ENCODE measurements at regions not wholly inside any gene's neighbourhood (a gene's known extent, or its start where the extent isn't known, plus 50 kb on each side); places are given as distances from the start of the nearest gene placed in this dataset.

- DNase-seq (ENCODE audit: low read depth, low spot score), result no peak
Observed at GRCh38 chr6:94095961-94096360, 676.6 kb upstream of the EPHA7 start.

DNA sequence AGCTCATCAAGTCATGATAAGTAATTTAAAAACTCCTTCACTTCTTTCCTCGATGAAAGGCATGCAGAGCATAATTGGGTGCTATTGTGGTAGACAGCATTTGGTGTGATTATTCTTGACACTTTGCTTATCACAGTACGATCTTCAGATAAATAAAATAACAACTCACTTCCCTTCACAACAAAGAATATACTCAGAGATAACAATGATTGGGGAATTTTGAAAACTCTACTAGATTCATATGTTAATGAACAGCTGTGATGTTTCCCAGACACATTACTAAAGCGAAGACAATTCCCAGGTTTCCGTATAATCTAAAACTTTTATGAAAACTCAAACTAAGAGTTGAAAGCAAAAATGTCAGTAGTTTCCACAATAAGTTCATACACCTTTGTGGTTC, 670.6 kb upstream of the EPHA7 start:
- no peak for DNase-seq (ENCODE audit: low read depth, low spot score)

- no peak for DNase-seq (ENCODE audit: low read depth, low spot score)
Observed at GRCh38 chr6:94088870-94089269, 669.5 kb upstream of the EPHA7 start.

DNA sequence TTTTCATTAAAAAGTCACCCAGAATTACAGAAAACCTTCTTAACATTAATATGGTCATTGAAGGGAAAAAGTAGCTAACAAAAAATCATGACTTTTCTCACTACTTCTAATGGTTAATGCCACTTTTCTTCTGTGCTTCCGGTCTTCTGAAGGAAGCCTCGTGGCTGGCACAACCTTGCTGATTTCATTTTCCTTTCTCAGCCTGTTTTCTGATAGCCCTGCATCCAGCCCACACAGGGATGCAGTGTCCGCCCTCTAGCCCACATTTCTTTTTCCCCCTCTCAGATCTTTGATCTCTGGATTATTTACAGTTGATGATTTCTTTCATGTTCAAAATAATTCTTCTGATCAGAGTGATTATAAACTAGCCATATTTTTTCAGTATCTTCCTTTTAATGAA, 655.4 kb upstream of the EPHA7 start:
- no peak for DNase-seq (ENCODE audit: low read depth, low spot score)

DNA sequence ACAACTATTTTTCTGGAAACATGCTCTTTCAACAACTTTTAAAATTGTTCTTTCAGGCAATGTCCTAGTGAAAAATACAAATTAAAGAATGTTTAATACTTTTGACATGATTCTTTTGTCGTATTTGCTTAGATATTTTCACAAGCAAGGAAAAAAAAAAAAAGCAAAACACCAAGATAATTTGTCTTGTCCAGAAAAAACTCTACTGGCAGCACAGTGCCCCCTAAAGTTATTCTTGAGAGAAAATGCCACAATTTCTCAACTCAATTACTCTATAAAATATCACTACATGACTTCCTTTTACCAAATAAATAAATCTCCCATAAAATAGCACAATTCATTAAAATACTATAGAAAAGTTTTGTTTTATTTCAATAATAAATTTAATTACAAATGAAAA, 652.5 kb upstream of the EPHA7 start:
- DNase-seq (ENCODE audit: low read depth, low spot score), result no peak

- DNase-seq (ENCODE audit: low read depth, low spot score), result no peak
Observed at GRCh38 chr6:94065707-94066337, 646.5 kb upstream of the EPHA7 start.

- DNase-seq (ENCODE audit: low read depth, low spot score), result no peak
Observed at GRCh38 chr6:94052749-94053148, 633.4 kb upstream of the EPHA7 start.

DNA sequence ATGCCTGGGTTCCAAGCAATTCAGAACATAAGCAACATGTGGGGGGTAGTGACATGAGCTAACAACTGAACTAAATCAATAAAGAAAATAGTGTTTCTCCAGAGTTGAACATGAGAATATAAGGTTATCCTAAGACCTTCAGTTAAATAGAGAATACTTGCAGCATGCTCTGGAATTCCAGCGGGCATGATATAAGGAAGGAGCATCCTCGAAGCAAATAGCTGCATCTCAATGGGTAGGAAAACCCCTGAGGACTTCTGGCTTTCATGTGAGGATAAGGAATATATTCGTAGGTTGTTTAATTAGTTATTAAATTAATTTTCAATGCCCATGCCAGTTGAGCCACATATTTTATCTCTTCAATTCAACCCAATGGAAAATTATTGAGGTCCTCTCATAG, 631.2 kb upstream of the EPHA7 start:
- no peak for DNase-seq (ENCODE audit: low read depth, low spot score)

DNA sequence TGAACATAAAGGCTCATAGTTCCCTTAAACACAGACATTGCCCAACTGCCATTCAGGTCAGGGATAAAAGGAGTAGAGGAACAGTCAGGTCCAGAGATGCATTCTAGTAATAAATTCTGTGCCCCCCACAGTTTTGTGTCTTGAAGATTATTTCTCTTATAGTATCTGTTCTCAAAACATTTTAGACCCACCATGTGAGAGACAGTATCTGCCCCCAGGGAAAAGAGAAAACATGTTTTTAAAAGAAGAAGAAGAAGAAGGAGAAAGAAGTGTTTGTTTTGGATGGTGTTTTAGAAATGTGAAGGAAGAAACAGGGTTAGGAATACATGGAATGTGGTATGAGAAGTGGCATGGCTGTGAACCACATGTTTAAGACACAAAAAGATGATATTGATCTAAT, 629.6 kb upstream of the EPHA7 start:
- DNase-seq (ENCODE audit: low read depth, low spot score), result no peak

GRCh38 chr6:94045099-94045829, 625.9 kb upstream of the EPHA7 start:
- DNase-seq (ENCODE audit: low read depth, low spot score), result peak; percentile 33

GRCh38 chr6:94041945-94042709, 622.8 kb upstream of the EPHA7 start:
- DNase-seq (ENCODE audit: low read depth, low spot score), result no peak

DNA sequence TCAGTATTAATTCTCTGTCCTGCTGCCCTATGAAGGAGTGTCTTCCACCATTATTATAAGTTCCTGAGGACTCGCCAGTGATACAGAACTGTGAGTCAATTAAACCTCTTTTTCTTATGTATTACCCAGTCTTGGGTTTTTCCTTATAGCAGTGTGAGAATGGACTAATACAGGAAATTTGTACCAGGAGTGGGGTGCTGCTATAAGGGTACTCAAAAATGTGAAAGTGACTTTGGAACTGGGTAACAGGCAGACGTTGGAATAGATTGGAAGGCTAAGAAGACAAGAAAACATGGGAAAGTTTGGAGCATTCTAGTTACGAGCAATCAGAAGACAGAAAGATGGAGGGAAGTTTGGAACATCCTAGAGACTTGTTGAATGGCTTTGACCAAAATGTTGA, 616.7 kb upstream of the EPHA7 start:
- DNase-seq (ENCODE audit: low read depth, low spot score), result no peak

DNA sequence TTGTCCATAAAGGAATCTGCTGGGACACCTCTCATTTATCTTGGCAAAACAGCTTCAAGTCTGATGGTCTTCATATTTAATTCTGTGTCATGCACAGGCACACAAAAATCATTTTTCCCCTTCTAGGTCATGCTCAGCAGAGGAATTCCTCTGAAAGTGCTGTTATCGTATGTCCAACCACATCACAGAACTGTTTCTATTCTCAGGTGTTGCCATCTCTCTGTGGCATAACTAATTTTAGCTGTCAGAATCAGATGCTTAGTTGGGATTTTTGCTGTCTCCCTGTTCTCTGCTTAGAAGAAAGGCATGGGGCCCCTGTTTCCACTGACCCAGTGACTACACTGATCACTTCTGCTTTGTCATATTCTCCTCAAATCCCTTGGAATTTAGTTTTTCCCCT, 608.0 kb upstream of the EPHA7 start:
- no peak for DNase-seq (ENCODE audit: low read depth, low spot score)

GRCh38 chr6:94026575-94026974, 607.2 kb upstream of the EPHA7 start:
- DNase-seq (ENCODE audit: low read depth, low spot score), result no peak

- DNase-seq (ENCODE audit: low read depth, low spot score), result no peak
Observed at GRCh38 chr6:94005835-94006234, 586.5 kb upstream of the EPHA7 start.

DNA sequence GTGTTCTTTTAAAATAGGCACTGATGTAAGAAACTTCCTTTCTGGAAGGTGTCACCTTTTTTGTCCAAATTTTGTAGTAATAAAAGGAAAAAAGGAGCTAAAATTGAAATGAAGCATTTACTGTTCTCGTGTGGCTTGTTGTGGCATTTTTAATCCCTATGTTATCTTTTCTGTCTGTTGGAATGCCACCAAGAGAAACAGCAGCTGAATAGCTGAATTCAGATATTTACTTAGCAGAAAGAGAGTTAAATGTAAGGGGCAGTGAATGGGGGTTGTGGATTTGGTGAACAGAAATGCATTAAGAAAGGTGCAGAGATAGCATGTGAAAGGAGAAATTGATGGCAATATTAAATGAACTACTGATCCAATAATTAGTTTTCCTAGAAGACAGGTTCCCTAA, 573.6 kb upstream of the EPHA7 start:
- DNase-seq (ENCODE audit: low read depth, low spot score), result no peak

GRCh38 chr6:93989630-93990029, 570.3 kb upstream of the EPHA7 start:
- DNase-seq (ENCODE audit: low read depth, low spot score), result no peak

GRCh38 chr6:93985953-93986352, 566.6 kb upstream of the EPHA7 start:
- no peak for DNase-seq (ENCODE audit: low read depth, low spot score)

DNA sequence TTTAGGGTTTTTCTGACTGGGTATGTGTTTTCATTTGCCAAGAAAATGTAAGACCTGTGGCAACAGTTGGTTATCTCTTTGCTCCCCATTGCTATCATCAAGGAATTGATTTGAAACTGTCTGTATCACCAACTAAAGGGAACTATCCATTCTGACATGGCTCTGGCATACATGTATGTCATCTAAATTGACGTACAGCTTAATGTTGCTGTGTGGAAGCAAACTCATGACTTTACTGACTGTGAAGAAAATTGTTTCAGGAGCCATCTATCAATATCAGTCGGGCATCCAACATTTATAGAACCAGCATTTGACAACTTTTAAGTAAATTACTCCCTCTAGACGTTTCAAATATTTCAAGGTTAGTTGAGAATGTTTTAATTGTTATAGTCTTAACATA, 555.8 kb upstream of the EPHA7 start:
- no peak for DNase-seq (ENCODE audit: low read depth, low spot score)

DNA sequence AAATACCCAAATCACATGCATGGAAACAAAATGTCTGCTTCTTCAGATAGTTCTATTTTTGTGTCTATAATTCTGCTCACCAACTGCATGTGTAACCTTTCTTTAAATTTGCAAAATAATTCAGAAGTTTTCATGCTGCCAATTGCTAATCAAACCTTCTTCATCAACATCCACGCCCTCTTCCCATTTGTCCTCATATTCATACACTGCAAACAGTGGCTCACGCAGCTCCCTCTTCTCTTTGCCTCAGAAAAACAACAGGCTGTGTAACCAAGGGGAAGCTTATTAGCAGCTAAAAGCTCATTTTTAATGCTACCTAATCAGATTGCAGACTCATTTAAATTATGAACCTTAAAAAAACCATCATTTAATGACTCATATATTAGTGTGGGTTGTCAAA, 555.0 kb upstream of the EPHA7 start:
- DNase-seq (ENCODE audit: low read depth, low spot score), result no peak

GRCh38 chr6:93972791-93973190, 553.4 kb upstream of the EPHA7 start:
- no peak for DNase-seq (ENCODE audit: low read depth, low spot score)

DNA sequence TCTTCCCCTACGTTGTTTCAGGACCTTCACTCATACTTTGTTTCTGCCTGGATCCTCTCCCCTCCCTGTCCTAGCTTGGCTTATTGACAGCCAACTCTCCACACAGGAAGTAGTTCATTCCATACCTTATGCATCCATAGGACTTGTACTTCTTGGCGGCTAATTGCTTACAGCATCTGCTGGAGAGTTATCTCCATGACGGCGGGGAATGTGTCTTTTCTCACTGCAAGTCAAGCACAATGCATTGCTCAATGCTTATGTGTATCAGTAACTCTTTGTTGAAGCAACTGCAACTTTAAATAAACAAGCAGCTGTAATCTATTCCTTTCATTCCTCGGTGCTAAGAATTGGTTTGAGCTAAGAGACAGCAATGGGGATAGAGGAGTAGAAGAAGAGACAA, 551.3 kb upstream of the EPHA7 start:
- peak; percentile 5 for DNase-seq (ENCODE audit: low read depth, low spot score)

- DNase-seq (ENCODE audit: low read depth, low spot score), result no peak
Observed at GRCh38 chr6:93968126-93968525, 548.8 kb upstream of the EPHA7 start.
